ENCODE measurements at regions not wholly inside any gene's neighbourhood (a gene's known extent, or its start where the extent isn't known, plus 50 kb on each side); places are given as distances from the start of the nearest gene placed in this dataset.
A peak's percentile ranks its signal among the peaks of the same experiment; 100 is the strongest.

DNA sequence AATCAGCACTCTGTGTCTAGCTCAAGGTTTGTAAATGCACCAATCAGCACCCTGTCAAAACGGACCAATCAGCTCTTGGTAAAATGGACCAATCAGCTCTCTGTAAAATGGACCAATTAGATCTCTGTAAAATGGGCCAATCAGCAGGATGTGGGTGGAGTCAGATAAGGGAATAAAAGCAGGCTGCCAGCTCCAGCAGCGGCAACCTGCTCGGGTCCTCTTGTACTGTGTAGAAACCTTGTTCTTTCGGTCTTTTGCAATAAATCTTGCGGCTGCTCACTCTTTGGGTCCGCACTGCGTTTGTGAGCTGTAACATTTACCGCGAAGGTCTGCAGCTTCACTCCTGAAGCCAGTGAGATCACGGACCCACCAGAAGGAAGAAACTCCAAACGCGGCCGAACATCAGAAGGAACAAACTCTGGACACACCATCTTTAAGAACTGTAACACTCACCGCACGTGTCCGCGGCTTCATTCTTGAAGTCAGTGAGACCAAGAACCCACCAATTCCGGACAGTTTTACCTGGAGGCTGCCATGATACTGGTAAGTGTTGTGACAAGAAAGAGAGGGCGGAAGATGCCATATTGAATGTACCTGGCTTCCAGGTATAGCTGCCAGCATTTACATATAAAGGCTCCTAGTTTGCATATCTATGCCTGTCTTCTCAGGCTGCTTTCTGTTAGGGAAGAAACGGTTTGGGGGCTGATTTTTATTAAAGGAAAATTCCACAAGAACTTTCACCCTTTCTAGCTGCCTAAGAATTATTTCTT is 758.5 kb upstream of the CTNND2 start:
- TF ChIP-seq ZNF317 (CRISPR knock-in tag; IDR thresholded peaks at IDR 0.05; ENCODE audit: borderline replicate concordance, low read depth) (no peak), IRF2 (CRISPR knock-in tag; IDR thresholded peaks at IDR 0.05; ENCODE audit: borderline replicate concordance, low read depth) (no peak), SP1 (CRISPR knock-in tag; conservative IDR thresholded peaks at IDR 0.05) (0 out of 2 replicates have a peak, but pooled peaks have one; percentile 0), ETV6 (CRISPR knock-in tag; IDR thresholded peaks at IDR 0.05) (0 out of 2 replicates have a peak, but pooled peaks have one; percentile 11), NFYB (CRISPR knock-in tag; conservative IDR thresholded peaks at IDR 0.05; ENCODE audit: low read depth) (peak; percentile 74)
- TF ChIP-seq, protein P1, sequence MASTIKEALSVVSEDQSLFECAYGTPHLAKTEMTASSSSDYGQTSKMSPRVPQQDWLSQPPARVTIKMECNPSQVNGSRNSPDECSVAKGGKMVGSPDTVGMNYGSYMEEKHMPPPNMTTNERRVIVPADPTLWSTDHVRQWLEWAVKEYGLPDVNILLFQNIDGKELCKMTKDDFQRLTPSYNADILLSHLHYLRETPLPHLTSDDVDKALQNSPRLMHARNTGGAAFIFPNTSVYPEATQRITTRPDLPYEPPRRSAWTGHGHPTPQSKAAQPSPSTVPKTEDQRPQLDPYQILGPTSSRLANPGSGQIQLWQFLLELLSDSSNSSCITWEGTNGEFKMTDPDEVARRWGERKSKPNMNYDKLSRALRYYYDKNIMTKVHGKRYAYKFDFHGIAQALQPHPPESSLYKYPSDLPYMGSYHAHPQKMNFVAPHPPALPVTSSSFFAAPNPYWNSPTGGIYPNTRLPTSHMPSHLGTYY (CRISPR knock-in tag; IDR thresholded peaks at IDR 0.05), result peak; percentile 55; the same call in 1 of the 2 replicates
- ChIA-PET CTCF (no interaction called here), POLR2A (interaction anchor here (0.6 to 1.3 kb wide), 6 partner anchors 14 to 1537 kb away, joined by 3 to 5 read pairs (median 4); no protein-coding TSS in a partner anchor)
- Mint-ChIP-seq H3K4me3 (peak overlapping the region; percentile 99), H3K27me3 (ENCODE audit: low read depth) (no peaks in the 10 kb centered on the region; the same call in 1 of the 2 replicates), H3K4me1 (peaks cover 59% of the 10 kb centered on the region), H3K36me3 (peaks cover 95% of the 10 kb centered on the region), H3K9me3 (peaks cover 30% of the 10 kb centered on the region), H3K27ac (peak overlapping the region; percentile 96)
- DNase-seq (ENCODE audit: low spot score) (peak; percentile 27), ATAC-seq (peak; percentile 6; the same call in 1 of the 2 replicates)

DNA sequence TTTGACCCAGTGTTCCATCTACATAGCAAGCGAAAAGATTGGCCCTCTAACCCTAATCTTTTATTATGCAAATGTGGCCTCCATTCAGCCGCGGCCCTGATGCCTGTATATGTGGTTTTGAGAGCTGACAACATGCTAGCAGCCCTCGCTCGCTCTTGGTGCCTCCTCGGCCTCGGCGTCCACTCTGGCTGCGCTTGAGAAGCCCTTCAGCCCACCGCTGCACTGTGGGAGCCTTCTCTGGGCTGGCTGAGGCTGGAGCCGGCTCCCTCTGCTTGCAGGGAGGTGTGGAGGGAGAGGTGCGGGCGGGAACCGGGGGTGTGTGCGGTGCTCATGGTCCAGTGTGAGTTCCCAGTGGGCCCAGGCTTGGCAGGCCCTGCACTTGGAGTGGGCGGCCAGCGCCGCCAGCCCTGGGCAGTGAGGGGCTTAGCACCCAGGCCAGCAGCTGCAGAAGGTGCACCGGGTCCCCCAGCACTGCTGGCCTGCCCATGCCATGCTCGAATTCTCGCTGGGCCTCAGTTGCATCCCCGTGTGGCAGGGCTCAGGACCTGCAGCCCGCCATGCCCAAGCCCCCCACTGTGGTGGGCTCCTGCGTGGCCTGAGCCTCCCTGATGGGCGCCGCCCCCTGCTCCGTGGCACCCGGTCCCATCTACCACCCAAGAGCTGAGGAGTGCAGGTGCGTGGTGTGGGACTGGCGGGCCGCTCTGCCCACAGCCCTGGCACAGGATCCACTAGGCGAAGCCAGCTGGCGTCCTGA is 757.5 kb upstream of the CTNND2 start:
- POLR2A ChIA-PET, result interaction anchor here (0.7 to 1.4 kb wide), 5 partner anchors 13 to 338 kb away, joined by 3 to 6 read pairs (median 4); no protein-coding TSS in a partner anchor
- DNase-seq (ENCODE audit: low spot score) (peak; percentile 68), ATAC-seq (peak; percentile 72)
- Mint-ChIP-seq H3K27ac (peak overlapping the region; percentile 96; the same call in 1 of the 2 replicates), H3K9me3 (peaks cover 30% of the 10 kb centered on the region), H3K4me1 (peaks cover 64% of the 10 kb centered on the region), H3K27me3 (ENCODE audit: low read depth) (no peaks in the 10 kb centered on the region; the same call in 1 of the 2 replicates), H3K36me3 (peaks cover 90% of the 10 kb centered on the region), H3K4me3 (peak overlapping the region; percentile 99)
- CTCF ChIA-PET, result interaction anchor here (1.1 to 1.3 kb wide), 2 partner anchors 10 to 389 kb away, joined by 3 read pairs; no protein-coding TSS in a partner anchor
- TF ChIP-seq CBFB (CRISPR knock-in tag; IDR thresholded peaks at IDR 0.05; ENCODE audit: low read depth) (no peak), RORB (CRISPR knock-in tag; IDR thresholded peaks at IDR 0.05) (no peak), FOXP1 (CRISPR knock-in tag; IDR thresholded peaks at IDR 0.05; ENCODE audit: borderline replicate concordance) (peak; percentile 94), NFATC4 (CRISPR knock-in tag; IDR thresholded peaks at IDR 0.05) (peak; percentile 95), ZNF263 (CRISPR knock-in tag; IDR thresholded peaks at IDR 0.05; ENCODE audit: low read depth) (no peak), GABPB1 (CRISPR knock-in tag; IDR thresholded peaks at IDR 0.05) (no peak), FOXJ3 (CRISPR knock-in tag; IDR thresholded peaks at IDR 0.05; ENCODE audit: borderline replicate concordance) (no peak), TP53 (CRISPR knock-in tag; IDR thresholded peaks at IDR 0.05) (no peak), KAT7 (CRISPR knock-in tag; IDR thresholded peaks at IDR 0.05; ENCODE audit: borderline replicate concordance) (peak; percentile 62), ZNF232 (CRISPR knock-in tag; IDR thresholded peaks at IDR 0.05) (peak; percentile 25; the same call in 1 of the 2 replicates)
- TF ChIP-seq, protein P2, sequence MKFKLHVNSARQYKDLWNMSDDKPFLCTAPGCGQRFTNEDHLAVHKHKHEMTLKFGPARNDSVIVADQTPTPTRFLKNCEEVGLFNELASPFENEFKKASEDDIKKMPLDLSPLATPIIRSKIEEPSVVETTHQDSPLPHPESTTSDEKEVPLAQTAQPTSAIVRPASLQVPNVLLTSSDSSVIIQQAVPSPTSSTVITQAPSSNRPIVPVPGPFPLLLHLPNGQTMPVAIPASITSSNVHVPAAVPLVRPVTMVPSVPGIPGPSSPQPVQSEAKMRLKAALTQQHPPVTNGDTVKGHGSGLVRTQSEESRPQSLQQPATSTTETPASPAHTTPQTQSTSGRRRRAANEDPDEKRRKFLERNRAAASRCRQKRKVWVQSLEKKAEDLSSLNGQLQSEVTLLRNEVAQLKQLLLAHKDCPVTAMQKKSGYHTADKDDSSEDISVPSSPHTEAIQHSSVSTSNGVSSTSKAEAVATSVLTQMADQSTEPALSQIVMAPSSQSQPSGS (CRISPR knock-in tag; IDR thresholded peaks at IDR 0.05; ENCODE audit: borderline replicate concordance, low read depth), result peak; percentile 46; the same call in 1 of the 2 replicates
- TF ChIP-seq, protein P1 (CRISPR knock-in tag; IDR thresholded peaks at IDR 0.05), result peak; percentile 85; the same call in 1 of the 2 replicates
- TF ChIP-seq, protein P3, sequence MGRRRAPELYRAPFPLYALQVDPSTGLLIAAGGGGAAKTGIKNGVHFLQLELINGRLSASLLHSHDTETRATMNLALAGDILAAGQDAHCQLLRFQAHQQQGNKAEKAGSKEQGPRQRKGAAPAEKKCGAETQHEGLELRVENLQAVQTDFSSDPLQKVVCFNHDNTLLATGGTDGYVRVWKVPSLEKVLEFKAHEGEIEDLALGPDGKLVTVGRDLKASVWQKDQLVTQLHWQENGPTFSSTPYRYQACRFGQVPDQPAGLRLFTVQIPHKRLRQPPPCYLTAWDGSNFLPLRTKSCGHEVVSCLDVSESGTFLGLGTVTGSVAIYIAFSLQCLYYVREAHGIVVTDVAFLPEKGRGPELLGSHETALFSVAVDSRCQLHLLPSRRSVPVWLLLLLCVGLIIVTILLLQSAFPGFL (CRISPR knock-in tag; IDR thresholded peaks at IDR 0.05; ENCODE audit: borderline replicate concordance), result peak; percentile 64; the same call in 1 of the 2 replicates
- TF ChIP-seq, protein P4, sequence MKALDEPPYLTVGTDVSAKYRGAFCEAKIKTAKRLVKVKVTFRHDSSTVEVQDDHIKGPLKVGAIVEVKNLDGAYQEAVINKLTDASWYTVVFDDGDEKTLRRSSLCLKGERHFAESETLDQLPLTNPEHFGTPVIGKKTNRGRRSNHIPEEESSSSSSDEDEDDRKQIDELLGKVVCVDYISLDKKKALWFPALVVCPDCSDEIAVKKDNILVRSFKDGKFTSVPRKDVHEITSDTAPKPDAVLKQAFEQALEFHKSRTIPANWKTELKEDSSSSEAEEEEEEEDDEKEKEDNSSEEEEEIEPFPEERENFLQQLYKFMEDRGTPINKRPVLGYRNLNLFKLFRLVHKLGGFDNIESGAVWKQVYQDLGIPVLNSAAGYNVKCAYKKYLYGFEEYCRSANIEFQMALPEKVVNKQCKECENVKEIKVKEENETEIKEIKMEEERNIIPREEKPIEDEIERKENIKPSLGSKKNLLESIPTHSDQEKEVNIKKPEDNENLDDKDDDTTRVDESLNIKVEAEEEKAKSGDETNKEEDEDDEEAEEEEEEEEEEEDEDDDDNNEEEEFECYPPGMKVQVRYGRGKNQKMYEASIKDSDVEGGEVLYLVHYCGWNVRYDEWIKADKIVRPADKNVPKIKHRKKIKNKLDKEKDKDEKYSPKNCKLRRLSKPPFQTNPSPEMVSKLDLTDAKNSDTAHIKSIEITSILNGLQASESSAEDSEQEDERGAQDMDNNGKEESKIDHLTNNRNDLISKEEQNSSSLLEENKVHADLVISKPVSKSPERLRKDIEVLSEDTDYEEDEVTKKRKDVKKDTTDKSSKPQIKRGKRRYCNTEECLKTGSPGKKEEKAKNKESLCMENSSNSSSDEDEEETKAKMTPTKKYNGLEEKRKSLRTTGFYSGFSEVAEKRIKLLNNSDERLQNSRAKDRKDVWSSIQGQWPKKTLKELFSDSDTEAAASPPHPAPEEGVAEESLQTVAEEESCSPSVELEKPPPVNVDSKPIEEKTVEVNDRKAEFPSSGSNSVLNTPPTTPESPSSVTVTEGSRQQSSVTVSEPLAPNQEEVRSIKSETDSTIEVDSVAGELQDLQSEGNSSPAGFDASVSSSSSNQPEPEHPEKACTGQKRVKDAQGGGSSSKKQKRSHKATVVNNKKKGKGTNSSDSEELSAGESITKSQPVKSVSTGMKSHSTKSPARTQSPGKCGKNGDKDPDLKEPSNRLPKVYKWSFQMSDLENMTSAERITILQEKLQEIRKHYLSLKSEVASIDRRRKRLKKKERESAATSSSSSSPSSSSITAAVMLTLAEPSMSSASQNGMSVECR (CRISPR knock-in tag; IDR thresholded peaks at IDR 0.05; ENCODE audit: borderline replicate concordance), result peak; percentile 27; the same call in 1 of the 2 replicates
- TF ChIP-seq, protein P5, sequence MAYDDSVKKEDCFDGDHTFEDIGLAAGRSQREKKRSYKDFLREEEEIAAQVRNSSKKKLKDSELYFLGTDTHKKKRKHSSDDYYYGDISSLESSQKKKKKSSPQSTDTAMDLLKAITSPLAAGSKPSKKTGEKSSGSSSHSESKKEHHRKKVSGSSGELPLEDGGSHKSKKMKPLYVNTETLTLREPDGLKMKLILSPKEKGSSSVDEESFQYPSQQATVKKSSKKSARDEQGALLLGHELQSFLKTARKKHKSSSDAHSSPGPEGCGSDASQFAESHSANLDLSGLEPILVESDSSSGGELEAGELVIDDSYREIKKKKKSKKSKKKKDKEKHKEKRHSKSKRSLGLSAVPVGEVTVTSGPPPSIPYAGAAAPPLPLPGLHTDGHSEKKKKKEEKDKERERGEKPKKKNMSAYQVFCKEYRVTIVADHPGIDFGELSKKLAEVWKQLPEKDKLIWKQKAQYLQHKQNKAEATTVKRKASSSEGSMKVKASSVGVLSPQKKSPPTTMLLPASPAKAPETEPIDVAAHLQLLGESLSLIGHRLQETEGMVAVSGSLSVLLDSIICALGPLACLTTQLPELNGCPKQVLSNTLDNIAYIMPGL (CRISPR knock-in tag; IDR thresholded peaks at IDR 0.05), result 0 out of 2 replicates have a peak, but pooled peaks have one; percentile 46

Measured in WTC11 (cell line).